K562 (cell line): ENCODE measurements at regions not wholly inside any gene's neighbourhood (a gene's known extent, or its start where the extent isn't known, plus 50 kb on each side); places are given as distances from the start of the nearest gene placed in this dataset.

ENCODE experiments used
- ATAC-seq: fragments of 200-7000 bp; cut with Tn5 transposase; 3 replicates; pipeline ENCODE4 v1.9.1; 2020; ENCODE audit warnings: moderate library complexity
- BruUV-seq: library from RNA; stranded (reverse); fragments of 400-500 nt; replicated peaks from 2 replicates; lab custom pipeline; 2021; lab: Mats Ljungman, UMichigan
- CTCF ChIA-PET: fragments of 300-600 bp; formaldehyde crosslinking; extraction: SDS; loops from one replicate; lab custom pipeline; 2021; ENCODE audit warnings: low intra/inter-chr PET ratio; lab: Yijun Ruan, JAX
- POLR2A ChIA-PET: fragments of 300-600, 350-650 bp; sonication (Branson Sonifier 250); formaldehyde crosslinking; extraction: SDS; loops from one replicate; lab custom pipeline; 2021; ENCODE audit warnings: antibody characterized with exemption, inconsistent platforms; lab: Yijun Ruan, JAX
- DNase-seq, 4 experiments: peaks; one replicate each; pipeline versions ENCODE4 v3.0.0 to v3.0.0-alpha.2; 2011 to 2018; ENCODE audit warnings: low spot score in 3 of 4, mixed read lengths in 3 of 4; ENCODE audit errors: extremely low read depth in 1 of 4
- FAIRE-seq: peaks from 2 replicates; lab custom pipeline; 2011; peaks lifted over from hg19 to GRCh38; lab: Jason Lieb, UNC
- H2AFZ ChIP-seq: 2 replicates; pipeline ENCODE4 v1.6.0; 2011; ENCODE audit warnings: low read depth, low read length, control low read depth, inconsistent platforms
- H3K27ac ChIP-seq: fragments of 200-600 bp; 3 replicates; pipeline ENCODE4 v1.8.0; 2011; ENCODE audit warnings: low read depth, mild to moderate bottlenecking, control low read depth, inconsistent platforms, low read length, moderate library complexity, mixed read lengths; ENCODE audit errors: extremely low read depth
- H3K27me3 ChIP-seq, 2 experiments: fragments of 300-600 bp in 1 of 2; 2 replicates in 1 of 2; 3 replicates in 1 of 2; pipeline versions ENCODE4 v1.6.0 to v1.8.0; 2011; ENCODE audit warnings: inconsistent platforms in 2 of 2, low read length in 2 of 2, mild to moderate bottlenecking in 1 of 2, mixed read lengths in 1 of 2, moderate library complexity in 1 of 2; ENCODE audit not compliant: control insufficient read depth in 2 of 2, insufficient read depth in 2 of 2
- H3K36me3 ChIP-seq: fragments of 300-600 bp; 3 replicates; pipeline ENCODE4 v1.8.0; 2011; ENCODE audit warnings: mild to moderate bottlenecking, low read length, inconsistent platforms; ENCODE audit not compliant: control insufficient read depth, insufficient read depth
- H3K4me1 ChIP-seq, 2 experiments: fragments of 200-600 bp in 1 of 2; replicated peaks in 1 of 2; 2 replicates in 1 of 2; 3 replicates in 1 of 2; pipeline versions ENCODE4 v1.5.1 to v1.8.0; 2011; ENCODE audit warnings: inconsistent platforms in 2 of 2, low read length in 2 of 2, mild to moderate bottlenecking in 1 of 2, mixed read lengths in 1 of 2, moderate library complexity in 1 of 2; ENCODE audit not compliant: control insufficient read depth in 2 of 2, insufficient read depth in 2 of 2
- H3K4me2 ChIP-seq: 2 replicates; pipeline ENCODE4 v1.6.1; 2011; ENCODE audit warnings: low read length, control low read depth, inconsistent platforms, mixed read lengths; ENCODE audit not compliant: insufficient read depth
- H3K4me3 ChIP-seq: fragments of 200-600 bp; sonication (generic), shearing (Covaris generic); 2 replicates; pipeline ENCODE4 v1.5.1; 2016; ENCODE audit warnings: control low read depth, inconsistent platforms
- H3K79me2 ChIP-seq: fragments of 200-600 bp; 3 replicates; pipeline ENCODE4 v1.8.0; 2011; ENCODE audit warnings: low read length, inconsistent platforms; ENCODE audit not compliant: control insufficient read depth, insufficient read depth
- H3K9ac ChIP-seq, 2 experiments: 2 replicates each; pipeline versions ENCODE4 v1.6.0 to v1.6.1; 2011; ENCODE audit warnings: low read depth in 2 of 2, low read length in 2 of 2, control low read depth in 1 of 2, inconsistent platforms in 1 of 2, mild to moderate bottlenecking in 1 of 2, mixed read lengths in 1 of 2; ENCODE audit not compliant: insufficient read depth in 1 of 2
- H3K9me1 ChIP-seq: one replicate; pipeline ENCODE4 v1.6.0; 2011; ENCODE audit warnings: inconsistent platforms, mild to moderate bottlenecking, low read length, moderate library complexity; ENCODE audit not compliant: control insufficient read depth, insufficient read depth
- H3K9me3 ChIP-seq: replicated peaks from 2 replicates; pipeline ENCODE4 v1.5.1; 2011; ENCODE audit warnings: low read depth, low read length, inconsistent platforms; ENCODE audit not compliant: control insufficient read depth, insufficient read depth
- H4K20me1 ChIP-seq: replicated peaks from 2 replicates; pipeline ENCODE4 v1.6.1; 2011; ENCODE audit warnings: low read length, inconsistent platforms, mixed read lengths; ENCODE audit not compliant: control insufficient read depth, insufficient read depth
- ASH1L ChIP-seq: fragments of 450-650 bp; IDR thresholded peaks from 2 replicates; pipeline ENCODE4 v1.6.1; 2018; ENCODE audit warnings: borderline replicate concordance, mild to moderate bottlenecking, low read depth; ENCODE audit not compliant: partially characterized antibody
- CAMTA2 ChIP-seq: fragments of 250-450 bp; sonication (Bioruptor Pico); conservative IDR thresholded peaks from 2 replicates; pipeline ENCODE4 v1.5.1; 2022
- FOSL1 ChIP-seq: fragments of 200-800 bp; sonication (Bioruptor generic); conservative IDR thresholded peaks from 2 replicates; pipeline ENCODE4 v1.6.1; 2016; ENCODE audit warnings: missing genetic modification characterization, missing compliant biosample characterization
- FOXJ2 ChIP-seq: fragments of 200-800 bp; sonication (Bioruptor generic); IDR thresholded peaks from 2 replicates; pipeline ENCODE4 v1.6.1; 2016; ENCODE audit warnings: missing genetic modification characterization, missing compliant biosample characterization
- FOXK1 ChIP-seq: sonication (generic); formaldehyde crosslinking; IDR thresholded peaks from 2 replicates; pipeline ENCODE4 v1.8.0; 2022; ENCODE audit warnings: missing genetic modification reagents, mild to moderate bottlenecking, borderline replicate concordance
- HCFC1 ChIP-seq: IDR thresholded peaks from 2 replicates; pipeline ENCODE4 v1.6.1; 2012; ENCODE audit warnings: low read depth, low read length, improper control_type of control experiment
- MAFG ChIP-seq: fragments of 450-650 bp; conservative IDR thresholded peaks from 2 replicates; pipeline ENCODE4 v1.6.1; 2016; ENCODE audit warnings: missing genetic modification characterization, missing compliant biosample characterization
- MEF2A ChIP-seq: IDR thresholded peaks from 2 replicates; pipeline ENCODE4 v1.6.1; 2011; ENCODE audit warnings: low read depth, mild to moderate bottlenecking, low read length, moderate library complexity; ENCODE audit not compliant: control insufficient read depth
- NCOA4 ChIP-seq: fragments of 450-650 bp; IDR thresholded peaks from 2 replicates; pipeline ENCODE4 v1.6.1; 2018; ENCODE audit warnings: mild to moderate bottlenecking; ENCODE audit not compliant: partially characterized antibody
- NR2C1 ChIP-seq, 2 experiments: fragments of 450-650 bp; IDR thresholded peaks; 2 replicates each; pipeline ENCODE4 v1.6.1; 2017; ENCODE audit warnings: mild to moderate bottlenecking in 2 of 2, antibody characterized with exemption in 1 of 2, inconsistent platforms in 1 of 2, missing compliant biosample characterization in 1 of 2, missing genetic modification characterization in 1 of 2
- RBM17 ChIP-seq: fragments of 200-400 bp; formaldehyde crosslinking; IDR thresholded peaks from 2 replicates; pipeline ENCODE4 v1.6.1; 2017; ENCODE audit warnings: low read depth, mild to moderate bottlenecking, low read length, borderline replicate concordance
- SMARCB1 ChIP-seq: IDR thresholded peaks from 2 replicates; pipeline ENCODE4 v1.6.1; 2011; ENCODE audit warnings: improper control_type of control experiment, low read depth; ENCODE audit not compliant: insufficient read length
- TAF7 ChIP-seq: fragments of 450-650 bp; IDR thresholded peaks from 2 replicates; pipeline ENCODE4 v1.6.1; 2016; ENCODE audit warnings: missing genetic modification characterization, missing compliant biosample characterization
- ZNF134 ChIP-seq: fragments of 250-450 bp; sonication (Bioruptor Pico); conservative IDR thresholded peaks from 2 replicates; pipeline ENCODE4 v1.4.0; 2020
- ZNF175 ChIP-seq: fragments of 200-800 bp; sonication (Bioruptor generic); IDR thresholded peaks from 2 replicates; pipeline ENCODE4 v1.6.1; 2016; ENCODE audit warnings: low read depth, mild to moderate bottlenecking, missing genetic modification characterization, missing compliant biosample characterization
- WGBS: fragments of 100-300 bp; shearing (Covaris generic); methylation state at CpG from one replicate; pipeline ENCODE4 v1.1.6; 2016; ENCODE audit warnings: low coverage, mixed read lengths; ENCODE audit not compliant: insufficient coverage; ENCODE audit errors: missing lambda C conversion rate; 5-methylcytosine and 5-hydroxymethylcytosine counted together
- in situ Hi-C: fragments of 300-500 bp; cut with MboI; formaldehyde crosslinking; loops from 4 replicates; pipeline ENCODE4 v1.15.0; 2018; ENCODE audit warnings: inconsistent platforms, mixed read lengths
- intact Hi-C: fragments of 100-400 bp; cut with micrococcal nuclease; formaldehyde crosslinking; loops from 2 replicates; pipeline ENCODE4 v1.14.2; 2022
- TF ChIP-seq, protein P1 (sequence below): fragments of 450-650 bp; IDR thresholded peaks from 2 replicates; pipeline ENCODE4 v1.6.1; 2016; ENCODE audit warnings: low read depth

DNA sequence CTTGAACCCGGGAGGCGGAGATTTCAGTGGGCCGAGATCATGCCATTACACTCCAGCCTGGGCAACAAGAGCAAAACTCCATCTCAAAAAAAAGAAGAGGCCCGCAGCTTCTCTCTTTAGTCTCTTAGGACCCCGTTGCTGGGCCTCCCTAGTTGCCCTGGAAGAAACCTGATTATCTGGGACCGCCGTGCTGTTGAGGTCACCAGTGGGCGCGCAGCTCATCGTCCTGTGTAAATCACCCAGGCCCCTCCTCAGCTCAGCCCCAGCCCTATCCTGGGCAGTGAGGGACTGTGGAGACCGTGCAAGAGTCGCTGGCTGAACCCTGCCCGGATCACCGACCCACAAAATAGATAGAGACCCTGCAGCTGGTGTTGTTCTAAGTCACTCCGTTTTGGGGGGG is 85.0 kb downstream of the UNCX start (continued):
- TF ChIP-seq, protein P1, sequence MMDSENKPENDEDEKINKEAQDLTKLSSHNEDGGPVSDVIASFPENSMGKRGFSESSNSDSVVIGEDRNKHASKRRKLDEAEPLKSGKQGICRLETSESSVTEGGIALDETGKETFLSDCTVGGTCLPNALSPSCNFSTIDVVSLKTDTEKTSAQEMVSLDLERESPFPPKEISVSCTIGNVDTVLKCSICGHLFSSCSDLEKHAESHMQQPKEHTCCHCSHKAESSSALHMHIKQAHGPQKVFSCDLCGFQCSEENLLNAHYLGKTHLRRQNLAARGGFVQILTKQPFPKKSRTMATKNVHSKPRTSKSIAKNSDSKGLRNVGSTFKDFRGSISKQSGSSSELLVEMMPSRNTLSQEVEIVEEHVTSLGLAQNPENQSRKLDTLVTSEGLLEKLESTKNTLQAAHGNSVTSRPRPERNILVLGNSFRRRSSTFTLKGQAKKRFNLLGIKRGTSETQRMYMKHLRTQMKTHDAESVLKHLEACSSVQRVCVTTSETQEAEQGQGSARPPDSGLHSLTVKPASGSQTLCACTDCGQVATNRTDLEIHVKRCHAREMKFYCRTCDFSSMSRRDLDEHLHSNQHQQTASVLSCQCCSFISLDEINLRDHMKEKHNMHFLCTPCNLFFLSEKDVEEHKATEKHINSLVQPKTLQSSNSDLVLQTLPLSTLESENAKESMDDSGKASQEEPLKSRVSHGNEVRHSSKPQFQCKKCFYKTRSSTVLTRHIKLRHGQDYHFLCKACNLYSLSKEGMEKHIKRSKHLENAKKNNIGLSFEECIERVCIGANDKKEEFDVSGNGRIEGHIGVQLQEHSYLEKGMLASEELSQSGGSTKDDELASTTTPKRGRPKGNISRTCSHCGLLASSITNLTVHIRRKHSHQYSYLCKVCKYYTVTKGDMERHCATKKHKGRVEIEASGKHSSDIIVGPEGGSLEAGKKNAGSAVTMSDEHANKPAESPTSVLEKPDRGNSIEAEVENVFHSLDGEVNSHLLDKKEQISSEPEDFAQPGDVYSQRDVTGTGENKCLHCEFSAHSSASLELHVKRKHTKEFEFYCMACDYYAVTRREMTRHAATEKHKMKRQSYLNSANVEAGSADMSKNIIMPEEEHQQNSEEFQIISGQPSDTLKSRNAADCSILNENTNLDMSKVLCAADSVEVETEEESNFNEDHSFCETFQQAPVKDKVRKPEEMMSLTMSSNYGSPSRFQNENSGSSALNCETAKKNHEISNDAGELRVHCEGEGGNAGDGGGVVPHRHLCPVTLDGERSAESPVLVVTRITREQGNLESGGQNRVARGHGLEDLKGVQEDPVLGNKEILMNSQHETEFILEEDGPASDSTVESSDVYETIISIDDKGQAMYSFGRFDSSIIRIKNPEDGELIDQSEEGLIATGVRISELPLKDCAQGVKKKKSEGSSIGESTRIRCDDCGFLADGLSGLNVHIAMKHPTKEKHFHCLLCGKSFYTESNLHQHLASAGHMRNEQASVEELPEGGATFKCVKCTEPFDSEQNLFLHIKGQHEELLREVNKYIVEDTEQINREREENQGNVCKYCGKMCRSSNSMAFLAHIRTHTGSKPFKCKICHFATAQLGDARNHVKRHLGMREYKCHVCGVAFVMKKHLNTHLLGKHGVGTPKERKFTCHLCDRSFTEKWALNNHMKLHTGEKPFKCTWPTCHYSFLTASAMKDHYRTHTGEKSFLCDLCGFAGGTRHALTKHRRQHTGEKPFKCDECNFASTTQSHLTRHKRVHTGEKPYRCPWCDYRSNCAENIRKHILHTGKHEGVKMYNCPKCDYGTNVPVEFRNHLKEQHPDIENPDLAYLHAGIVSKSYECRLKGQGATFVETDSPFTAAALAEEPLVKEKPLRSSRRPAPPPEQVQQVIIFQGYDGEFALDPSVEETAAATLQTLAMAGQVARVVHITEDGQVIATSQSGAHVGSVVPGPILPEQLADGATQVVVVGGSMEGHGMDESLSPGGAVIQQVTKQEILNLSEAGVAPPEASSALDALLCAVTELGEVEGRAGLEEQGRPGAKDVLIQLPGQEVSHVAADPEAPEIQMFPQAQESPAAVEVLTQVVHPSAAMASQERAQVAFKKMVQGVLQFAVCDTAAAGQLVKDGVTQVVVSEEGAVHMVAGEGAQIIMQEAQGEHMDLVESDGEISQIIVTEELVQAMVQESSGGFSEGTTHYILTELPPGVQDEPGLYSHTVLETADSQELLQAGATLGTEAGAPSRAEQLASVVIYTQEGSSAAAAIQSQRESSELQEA = no peak
- TF ChIP-seq ZNF134 (CRISPR knock-in tag) = no peak

DNA sequence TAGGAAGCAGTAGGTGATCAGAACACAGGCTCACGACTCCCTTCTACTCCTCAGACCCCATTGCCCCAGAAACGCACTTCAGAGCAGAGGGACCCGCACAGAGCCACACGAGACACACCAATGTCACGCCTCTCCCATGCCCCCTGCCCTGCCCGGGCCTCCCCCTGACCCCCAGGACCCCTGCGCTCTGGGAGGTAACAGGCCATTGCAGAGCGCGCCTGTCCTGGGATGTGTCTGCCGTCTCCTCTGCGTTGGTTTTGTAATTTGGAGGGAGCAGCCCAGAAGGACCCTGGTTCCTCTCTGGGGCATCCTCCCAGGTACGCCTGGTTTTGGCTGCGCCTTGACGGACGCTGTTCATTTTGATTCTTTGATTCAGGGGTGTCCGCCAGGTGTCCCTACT is 85.4 kb downstream of the UNCX start:
- no peak overlapping the region for H3K27ac ChIP-seq
- H3K27me3 ChIP-seq = peaks cover 16 to 56% of the 10 kb centered on the region in 2 experiments; a peak in 4 of 5 replicates
- no peak overlapping the region for H2AFZ ChIP-seq
- FAIRE-seq (no peak), DNase-seq (no peak), ATAC-seq (no peak)
- no peaks in the 10 kb centered on the region for H3K36me3 ChIP-seq
- CTCF ChIA-PET = no interaction called here
- H3K4me1 ChIP-seq = peaks cover 0 to 8% of the 10 kb centered on the region in 2 experiments; a peak in 2 of 5 replicates
- no peaks in the 10 kb centered on the region for H3K79me2 ChIP-seq
- WGBS = 2% methylated on average over 16 of the region's 16 CpGs
- H3K9me1 ChIP-seq = no peaks in the 10 kb centered on the region
- POLR2A ChIA-PET = no interaction called here
- H3K9ac ChIP-seq = no peak overlapping the region
- H3K4me2 ChIP-seq = no peak overlapping the region
- no peaks in the 10 kb centered on the region for H3K9me3 ChIP-seq
- intact Hi-C loops (no loop called here), in situ Hi-C loops (no loop called here)
- no TSS peak for BruUV-seq
- H3K4me3 ChIP-seq = no peak overlapping the region
- H4K20me1 ChIP-seq = no peaks in the 10 kb centered on the region
- no peak for TF ChIP-seq CAMTA2 (CRISPR knock-in tag)
- no peak for TF ChIP-seq ZNF175
- no peak for TF ChIP-seq FOXK1 (CRISPR knock-in tag)
- no peak for TF ChIP-seq TAF7 (tag)
- no peak for TF ChIP-seq RBM17
- TF ChIP-seq MEF2A = no peak
- TF ChIP-seq NCOA4 = no peak
- no peak for TF ChIP-seq FOSL1 (tag)
- no peak for TF ChIP-seq HCFC1
- TF ChIP-seq FOXJ2 (tag) = no peak
- no peak for TF ChIP-seq NR2C1 (IDR thresholded peaks at IDR 0.05)
- no peak for TF ChIP-seq NR2C1 (tag; IDR thresholded peaks at IDR 0.05)
- TF ChIP-seq ASH1L = no peak
- TF ChIP-seq SMARCB1 = no peak
- TF ChIP-seq MAFG (tag) = no peak
